Lung (tissue), 11 donors: ENCODE measurements at regions not wholly inside any gene's neighbourhood (a gene's known extent, or its start where the extent isn't known, plus 50 kb on each side); places are given as distances from the start of the nearest gene placed in this dataset.

Experiments
- ATAC-seq: fragments of 200-7000 bp; cut with Tn5 transposase; one replicate; pipeline ENCODE4 v1.9.1; 2020; ENCODE audit warnings: moderate number of reproducible peaks; ENCODE audit not compliant: insufficient read depth, low FRiP score
- DNase-seq, 3 donors: peaks; one replicate each; pipeline ENCODE4 v3.0.0-alpha.2; 2013 to 2017
- H3K27ac ChIP-seq, 2 donors: one replicate each; pipeline ENCODE4 v1.5.1; 2013; ENCODE audit warnings: mild to moderate bottlenecking in 2 of 2, moderate library complexity in 2 of 2, control low read depth in 1 of 2, inconsistent platforms in 1 of 2, low read depth in 1 of 2, low read length in 1 of 2
- H3K27me3 ChIP-seq, 3 donors: one replicate each; pipeline ENCODE4 v1.5.1; 2013; ENCODE audit warnings: low read length in 2 of 3; ENCODE audit not compliant: control insufficient read depth in 3 of 3, insufficient read depth in 3 of 3
- H3K36me3 ChIP-seq, 4 donors: one replicate each; pipeline ENCODE4 v1.5.1; 2013; ENCODE audit warnings: low read length in 4 of 4, mild to moderate bottlenecking in 1 of 4, moderate library complexity in 1 of 4; ENCODE audit not compliant: control insufficient read depth in 4 of 4, insufficient read depth in 4 of 4
- H3K4me1 ChIP-seq, 5 donors: one replicate each; pipeline ENCODE4 v1.5.1; 2013; ENCODE audit warnings: low read length in 5 of 5, mild to moderate bottlenecking in 2 of 5, moderate library complexity in 1 of 5; ENCODE audit not compliant: control insufficient read depth in 5 of 5, insufficient read depth in 5 of 5
- H3K4me3 ChIP-seq: one replicate; pipeline ENCODE4 v1.5.1; 2013; ENCODE audit warnings: mild to moderate bottlenecking, control low read depth, moderate library complexity
- H3K9ac ChIP-seq, 2 donors: one replicate each; pipeline ENCODE4 v1.5.1; 2013; ENCODE audit warnings: low read length in 2 of 2, control low read depth in 1 of 2; ENCODE audit not compliant: insufficient read depth in 1 of 2
- H3K9me3 ChIP-seq, 4 donors: one replicate each; pipeline ENCODE4 v1.5.1; 2013; ENCODE audit warnings: low read length in 3 of 4, mild to moderate bottlenecking in 1 of 4, moderate library complexity in 1 of 4; ENCODE audit not compliant: control insufficient read depth in 4 of 4, insufficient read depth in 3 of 4
- WGBS, 2 donors: extraction: QIAGEN DNeasy Blood & Tissue Kit; methylation state at CpG; one replicate each; pipeline ENCODE4 v1.1.7; 2013; 5-methylcytosine and 5-hydroxymethylcytosine counted together
- TF ChIP-seq, protein P1 (sequence below): IDR thresholded peaks from 2 replicates; pipeline ENCODE4 v1.5.1; 2012; ENCODE audit warnings: mild to moderate bottlenecking; ENCODE audit errors: control extremely low read depth, extremely low read depth
- donor health status: control.
- donor health status: control.
- donor health status: Bipolar disorder and iron deficiency.
- donor health status: healthy.
- donor health status: DM: yes; HTN: yes; CAD: no.

DNA sequence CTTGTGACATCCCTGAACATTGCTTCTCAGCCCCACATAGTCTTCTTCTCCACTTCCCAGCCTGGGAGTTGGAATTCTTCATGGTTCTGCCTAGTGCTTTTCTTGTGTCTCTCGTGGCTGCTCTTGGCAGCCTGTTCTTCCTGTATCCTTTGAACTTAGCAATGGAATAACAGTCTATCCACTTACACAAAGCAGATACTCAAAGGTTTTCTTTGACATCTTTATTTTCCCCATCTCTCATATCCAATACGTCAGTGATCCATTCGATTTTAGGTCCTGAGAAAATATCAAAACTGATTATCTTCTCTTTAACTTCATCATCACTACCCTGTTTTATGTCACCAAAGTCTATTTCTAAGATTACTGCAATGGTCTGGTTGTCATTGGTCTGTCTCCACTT, 1091.2 kb upstream of the PIK3C3 start:
- 83 to 84% methylated on average over 3 of the region's 3 CpGs for WGBS, 2 donors
- H3K36me3 ChIP-seq = no peaks in the 10 kb centered on the region

DNA sequence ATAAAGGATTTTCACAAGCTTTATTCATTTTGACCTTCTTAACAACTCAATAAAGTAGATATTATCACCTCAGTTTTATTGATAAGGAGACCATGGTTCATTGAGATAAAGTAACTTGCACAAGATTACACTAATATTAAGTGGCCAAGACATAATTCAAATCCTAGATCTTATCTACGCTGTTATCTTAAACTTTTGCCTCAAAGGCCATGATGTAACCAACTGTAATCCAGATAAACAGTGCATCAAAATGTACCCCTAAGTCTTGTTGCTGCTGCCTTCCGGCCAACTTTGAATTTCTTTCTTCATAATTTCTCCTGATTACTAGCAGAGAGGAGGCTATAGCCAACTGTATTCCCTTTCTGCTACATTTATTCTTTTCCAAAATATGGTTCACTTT, 1094.8 kb upstream of the PIK3C3 start:
- 83 to 85% methylated on average over 2 of the region's 2 CpGs for WGBS, 2 donors
- no peak for DNase-seq
- Histone ChIP-seq H3K27me3 (no peaks in the 10 kb centered on the region), H3K4me3 (no peak overlapping the region), H3K4me1 (no peaks in the 10 kb centered on the region), H3K36me3 (no peaks in the 10 kb centered on the region), H3K27ac (no peak overlapping the region), H3K9me3 (no peaks in the 10 kb centered on the region), H3K9ac (no peak overlapping the region)
- no peak for ATAC-seq
- TF ChIP-seq, protein P1, sequence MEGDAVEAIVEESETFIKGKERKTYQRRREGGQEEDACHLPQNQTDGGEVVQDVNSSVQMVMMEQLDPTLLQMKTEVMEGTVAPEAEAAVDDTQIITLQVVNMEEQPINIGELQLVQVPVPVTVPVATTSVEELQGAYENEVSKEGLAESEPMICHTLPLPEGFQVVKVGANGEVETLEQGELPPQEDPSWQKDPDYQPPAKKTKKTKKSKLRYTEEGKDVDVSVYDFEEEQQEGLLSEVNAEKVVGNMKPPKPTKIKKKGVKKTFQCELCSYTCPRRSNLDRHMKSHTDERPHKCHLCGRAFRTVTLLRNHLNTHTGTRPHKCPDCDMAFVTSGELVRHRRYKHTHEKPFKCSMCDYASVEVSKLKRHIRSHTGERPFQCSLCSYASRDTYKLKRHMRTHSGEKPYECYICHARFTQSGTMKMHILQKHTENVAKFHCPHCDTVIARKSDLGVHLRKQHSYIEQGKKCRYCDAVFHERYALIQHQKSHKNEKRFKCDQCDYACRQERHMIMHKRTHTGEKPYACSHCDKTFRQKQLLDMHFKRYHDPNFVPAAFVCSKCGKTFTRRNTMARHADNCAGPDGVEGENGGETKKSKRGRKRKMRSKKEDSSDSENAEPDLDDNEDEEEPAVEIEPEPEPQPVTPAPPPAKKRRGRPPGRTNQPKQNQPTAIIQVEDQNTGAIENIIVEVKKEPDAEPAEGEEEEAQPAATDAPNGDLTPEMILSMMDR = no peak

More for the DNA sequence above, 1091.2 kb upstream of the PIK3C3 start:
- no peak for ATAC-seq
- Histone ChIP-seq H3K9me3 (no peaks in the 10 kb centered on the region), H3K4me3 (no peak overlapping the region), H3K27me3 (no peaks in the 10 kb centered on the region), H3K27ac (no peak overlapping the region), H3K9ac (no peak overlapping the region), H3K4me1 (no peaks in the 10 kb centered on the region)
- TF ChIP-seq, protein P1 = no peak
- no peak for DNase-seq

DNA sequence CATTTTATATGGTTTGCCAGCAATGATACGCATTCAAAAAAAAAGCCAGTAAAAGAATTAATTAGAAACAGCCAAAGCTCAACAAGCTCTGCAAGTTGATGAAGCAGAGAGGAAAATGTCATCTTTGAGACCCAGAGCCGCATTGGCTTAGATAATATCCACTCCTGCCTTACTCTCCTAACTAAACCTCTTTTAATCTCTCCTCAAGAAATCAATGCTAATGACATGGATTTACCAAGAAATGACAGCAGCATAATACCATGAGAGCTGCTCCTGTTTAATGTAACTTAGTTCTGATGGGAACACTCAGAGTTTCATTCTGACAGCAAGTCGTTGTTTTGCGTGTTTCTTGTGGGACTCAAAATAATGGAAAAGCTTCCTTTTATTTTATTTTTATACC, 1099.4 kb upstream of the PIK3C3 start:
- Histone ChIP-seq H3K27ac (no peak overlapping the region), H3K9ac (no peak overlapping the region), H3K36me3 (no peaks in the 10 kb centered on the region), H3K4me1 (peaks cover 0 to 4% (median 0%) of the 10 kb centered on the region in 5 donors), H3K27me3 (no peaks in the 10 kb centered on the region), H3K9me3 (no peaks in the 10 kb centered on the region), H3K4me3 (no peak overlapping the region)
- no peak for ATAC-seq
- WGBS, 2 donors = 88 to 90% methylated on average over 4 of the region's 4 CpGs
- TF ChIP-seq, protein P1 = no peak
- no peak for DNase-seq

DNA sequence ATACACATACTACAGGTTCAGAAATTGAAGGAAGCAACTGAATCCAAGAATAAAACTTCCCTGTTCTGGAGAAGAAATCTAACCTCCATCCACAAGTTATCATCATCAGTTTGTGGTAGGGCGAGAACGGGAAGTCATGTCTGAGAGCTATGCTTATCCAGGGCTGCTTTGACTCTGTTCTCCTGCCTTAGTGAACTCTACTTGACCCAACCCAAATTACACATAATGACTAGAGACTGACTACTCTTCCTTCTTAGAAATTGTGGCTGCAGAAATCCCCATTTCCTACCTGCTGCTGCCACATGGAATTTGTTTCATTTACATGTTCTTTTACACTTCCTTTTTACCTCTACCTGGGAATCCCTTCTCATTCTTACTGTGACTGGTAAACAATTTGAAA, 1102.6 kb upstream of the PIK3C3 start:
- no peak overlapping the region for H3K4me3 ChIP-seq
- 93 to 95% methylated on average over 2 of the region's 2 CpGs for WGBS, 2 donors
- TF ChIP-seq, protein P1 = no peak
- H3K36me3 ChIP-seq = no peaks in the 10 kb centered on the region
- H3K4me1 ChIP-seq = peaks cover 0 to 5% (median 0%) of the 10 kb centered on the region in 5 donors
- no peak for ATAC-seq
- no peak overlapping the region for H3K27ac ChIP-seq
- DNase-seq = no peak
- no peaks in the 10 kb centered on the region for H3K27me3 ChIP-seq
- H3K9ac ChIP-seq = no peak overlapping the region
- H3K9me3 ChIP-seq = no peaks in the 10 kb centered on the region
